Panc1 (cell line): ENCODE measurements at regions not wholly inside any gene's neighbourhood (a gene's known extent, or its start where the extent isn't known, plus 50 kb on each side); places are given as distances from the start of the nearest gene placed in this dataset.

Experiments used
- ATAC-seq: fragments of 200-7000 bp; cut with Tn5 transposase; 2 replicates; pipeline ENCODE4 v1.9.1; 2020; ENCODE audit warnings: mild to moderate bottlenecking, moderate library complexity
- BruUV-seq: library from RNA; stranded (reverse); fragments of 400-500 nt; replicated peaks from 2 replicates; lab custom pipeline; 2021; lab: Mats Ljungman, UMichigan
- CTCF ChIA-PET: fragments of 300-600 bp; sonication (Branson Sonifier 250); formaldehyde crosslinking; loops from one replicate; lab custom pipeline; 2022; ENCODE audit warnings: antibody characterized with exemption; lab: Charles Lee
- POLR2A ChIA-PET: fragments of 300-600 bp; sonication (Branson Sonifier 250); formaldehyde crosslinking; loops from one replicate; lab custom pipeline; 2022; ENCODE audit warnings: antibody characterized with exemption; lab: Charles Lee
- DNase-seq: peaks from one replicate; pipeline ENCODE4 v3.0.0-alpha.2; 2010; ENCODE audit warnings: low read depth, low spot score
- H3K27ac ChIP-seq: 2 replicates; pipeline ENCODE4 v1.5.1; 2011; ENCODE audit warnings: mild to moderate bottlenecking, low read length, inconsistent platforms
- H3K27me3 ChIP-seq: fragments of 200-500 bp; sonication (Bioruptor generic); 2 replicates; pipeline ENCODE4 v1.6.0; 2014; ENCODE audit warnings: low read length, inconsistent platforms; ENCODE audit not compliant: control insufficient read depth, insufficient read depth
- H3K36me3 ChIP-seq: fragments of 200-500 bp; sonication (Bioruptor generic); 2 replicates; pipeline ENCODE4 v1.5.1; 2014; ENCODE audit warnings: inconsistent platforms, mild to moderate bottlenecking, low read length, moderate library complexity; ENCODE audit not compliant: control insufficient read depth, insufficient read depth
- H3K4me1 ChIP-seq: 2 replicates; pipeline ENCODE4 v1.5.1; 2011; ENCODE audit warnings: inconsistent platforms, mild to moderate bottlenecking, low read length, moderate library complexity; ENCODE audit not compliant: control insufficient read depth, insufficient read depth
- H3K4me3 ChIP-seq, 2 experiments: 2 replicates each; pipeline ENCODE4 v1.5.1; 2011 to 2012; ENCODE audit warnings: low read depth in 2 of 2, low read length in 2 of 2, mild to moderate bottlenecking in 2 of 2, inconsistent platforms in 1 of 2, moderate library complexity in 1 of 2
- H3K9me3 ChIP-seq: fragments of 200-500 bp; sonication (Bioruptor generic); 2 replicates; pipeline ENCODE4 v1.5.1; 2014; ENCODE audit warnings: low read depth, mild to moderate bottlenecking, inconsistent platforms, low read length, moderate library complexity; ENCODE audit not compliant: control insufficient read depth, insufficient read depth
- POLR2AphosphoS5 ChIP-seq: IDR thresholded peaks from 2 replicates; pipeline ENCODE4 v1.6.1; 2012; ENCODE audit warnings: mild to moderate bottlenecking, low read depth, low read length, moderate library complexity
- SIN3A ChIP-seq: IDR thresholded peaks from 2 replicates; pipeline ENCODE4 v1.6.1; 2012; ENCODE audit warnings: low read depth, mild to moderate bottlenecking, low read length, moderate library complexity, borderline replicate concordance; ENCODE audit not compliant: insufficient read depth
- TCF7L2 ChIP-seq: IDR thresholded peaks from 2 replicates; pipeline ENCODE4 v1.6.1; 2011; ENCODE audit warnings: mild to moderate bottlenecking, low read depth, low read length, inconsistent platforms
- in situ Hi-C: cut with HindIII; loops from 2 replicates; pipeline ENCODE4 v1.10.0; 2016; ENCODE audit warnings: low sequenced_read_pairs, low pct_unique_long_range_greater_than_20kb
- intact Hi-C: fragments of 100-400 bp; cut with micrococcal nuclease; formaldehyde crosslinking; loops from one replicate; pipeline ENCODE4 v1.10.0; 2022; ENCODE audit not compliant: unreplicated experiment
- TF ChIP-seq, protein P1 (sequence below): fragments of 450-650 bp; IDR thresholded peaks from 2 replicates; pipeline ENCODE4 v1.5.1; 2017; ENCODE audit warnings: mild to moderate bottlenecking
- TF ChIP-seq, protein P2 (sequence below), 2 experiments: IDR thresholded peaks; 2 replicates each; pipeline ENCODE4 v1.6.1; 2011 to 2012; ENCODE audit warnings: low read depth in 2 of 2, control low read depth in 1 of 2, low read length in 1 of 2, mild to moderate bottlenecking in 1 of 2, moderate library complexity in 1 of 2; ENCODE audit not compliant: insufficient read depth in 1 of 2

DNA sequence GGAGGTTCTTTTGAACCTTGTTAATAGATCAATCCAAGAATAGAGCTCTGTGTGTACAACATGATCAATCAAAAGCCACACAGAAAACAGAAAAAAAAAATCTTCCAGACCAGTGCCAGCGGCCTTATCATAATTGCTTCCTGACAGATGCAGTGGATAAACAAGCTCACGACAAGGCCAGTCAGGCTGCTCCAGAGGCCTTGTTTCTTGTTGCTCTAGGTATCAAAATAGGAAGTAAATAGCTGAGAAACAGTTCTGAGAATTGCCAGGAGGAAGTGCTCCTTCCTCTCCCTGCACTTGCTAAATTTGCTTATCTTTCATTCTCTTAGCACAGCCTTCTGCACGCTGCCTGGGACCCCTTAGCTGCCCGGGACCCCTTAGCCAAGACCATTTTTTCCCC lies 199.0 kb upstream of the TARS1 start:
- intact Hi-C loops = no loop called here
- Histone ChIP-seq H3K9me3 (no peaks in the 10 kb centered on the region), H3K27me3 (no peaks in the 10 kb centered on the region), H3K27ac (no peak overlapping the region), H3K4me1 (no peaks in the 10 kb centered on the region), H3K36me3 (no peaks in the 10 kb centered on the region), H3K4me3 (no peak overlapping the region)
- in situ Hi-C loops = no loop called here
- ChIA-PET POLR2A (no interaction called here), CTCF (no interaction called here)
- ATAC-seq = no peak
- no TSS peak for BruUV-seq
- TF ChIP-seq SIN3A (no peak), POLR2AphosphoS5 (no peak)
- DNase-seq = no peak

DNA sequence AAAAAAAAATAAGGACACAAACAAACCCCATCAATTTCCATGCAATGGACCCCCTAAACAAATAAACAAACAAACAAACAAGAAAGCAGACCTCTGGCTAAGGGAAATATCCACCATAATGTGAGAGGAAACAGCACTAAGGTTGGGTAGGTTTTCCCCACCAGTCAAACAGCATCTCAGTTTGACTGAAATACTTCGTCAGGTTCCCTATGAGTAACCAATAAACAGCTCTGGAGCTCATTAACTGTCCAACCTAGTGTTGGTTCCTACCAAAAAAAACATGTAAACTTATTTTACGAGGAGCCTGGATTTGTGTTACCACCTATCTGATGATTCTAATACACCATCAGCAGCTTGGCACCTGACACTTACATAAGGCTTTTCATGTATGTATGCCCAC lies 198.5 kb upstream of the TARS1 start:
- in situ Hi-C loops = no loop called here
- Histone ChIP-seq H3K27me3 (no peaks in the 10 kb centered on the region), H3K36me3 (no peaks in the 10 kb centered on the region), H3K4me3 (no peak overlapping the region), H3K9me3 (no peaks in the 10 kb centered on the region), H3K27ac (no peak overlapping the region), H3K4me1 (no peaks in the 10 kb centered on the region)
- DNase-seq (no peak), ATAC-seq (no peak)
- POLR2A ChIA-PET = no interaction called here
- intact Hi-C loops = no loop called here
- CTCF ChIA-PET = no interaction called here
- TF ChIP-seq, protein P1, sequence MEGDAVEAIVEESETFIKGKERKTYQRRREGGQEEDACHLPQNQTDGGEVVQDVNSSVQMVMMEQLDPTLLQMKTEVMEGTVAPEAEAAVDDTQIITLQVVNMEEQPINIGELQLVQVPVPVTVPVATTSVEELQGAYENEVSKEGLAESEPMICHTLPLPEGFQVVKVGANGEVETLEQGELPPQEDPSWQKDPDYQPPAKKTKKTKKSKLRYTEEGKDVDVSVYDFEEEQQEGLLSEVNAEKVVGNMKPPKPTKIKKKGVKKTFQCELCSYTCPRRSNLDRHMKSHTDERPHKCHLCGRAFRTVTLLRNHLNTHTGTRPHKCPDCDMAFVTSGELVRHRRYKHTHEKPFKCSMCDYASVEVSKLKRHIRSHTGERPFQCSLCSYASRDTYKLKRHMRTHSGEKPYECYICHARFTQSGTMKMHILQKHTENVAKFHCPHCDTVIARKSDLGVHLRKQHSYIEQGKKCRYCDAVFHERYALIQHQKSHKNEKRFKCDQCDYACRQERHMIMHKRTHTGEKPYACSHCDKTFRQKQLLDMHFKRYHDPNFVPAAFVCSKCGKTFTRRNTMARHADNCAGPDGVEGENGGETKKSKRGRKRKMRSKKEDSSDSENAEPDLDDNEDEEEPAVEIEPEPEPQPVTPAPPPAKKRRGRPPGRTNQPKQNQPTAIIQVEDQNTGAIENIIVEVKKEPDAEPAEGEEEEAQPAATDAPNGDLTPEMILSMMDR = no peak
- TF ChIP-seq TCF7L2 = no peak
- TF ChIP-seq, protein P2, sequence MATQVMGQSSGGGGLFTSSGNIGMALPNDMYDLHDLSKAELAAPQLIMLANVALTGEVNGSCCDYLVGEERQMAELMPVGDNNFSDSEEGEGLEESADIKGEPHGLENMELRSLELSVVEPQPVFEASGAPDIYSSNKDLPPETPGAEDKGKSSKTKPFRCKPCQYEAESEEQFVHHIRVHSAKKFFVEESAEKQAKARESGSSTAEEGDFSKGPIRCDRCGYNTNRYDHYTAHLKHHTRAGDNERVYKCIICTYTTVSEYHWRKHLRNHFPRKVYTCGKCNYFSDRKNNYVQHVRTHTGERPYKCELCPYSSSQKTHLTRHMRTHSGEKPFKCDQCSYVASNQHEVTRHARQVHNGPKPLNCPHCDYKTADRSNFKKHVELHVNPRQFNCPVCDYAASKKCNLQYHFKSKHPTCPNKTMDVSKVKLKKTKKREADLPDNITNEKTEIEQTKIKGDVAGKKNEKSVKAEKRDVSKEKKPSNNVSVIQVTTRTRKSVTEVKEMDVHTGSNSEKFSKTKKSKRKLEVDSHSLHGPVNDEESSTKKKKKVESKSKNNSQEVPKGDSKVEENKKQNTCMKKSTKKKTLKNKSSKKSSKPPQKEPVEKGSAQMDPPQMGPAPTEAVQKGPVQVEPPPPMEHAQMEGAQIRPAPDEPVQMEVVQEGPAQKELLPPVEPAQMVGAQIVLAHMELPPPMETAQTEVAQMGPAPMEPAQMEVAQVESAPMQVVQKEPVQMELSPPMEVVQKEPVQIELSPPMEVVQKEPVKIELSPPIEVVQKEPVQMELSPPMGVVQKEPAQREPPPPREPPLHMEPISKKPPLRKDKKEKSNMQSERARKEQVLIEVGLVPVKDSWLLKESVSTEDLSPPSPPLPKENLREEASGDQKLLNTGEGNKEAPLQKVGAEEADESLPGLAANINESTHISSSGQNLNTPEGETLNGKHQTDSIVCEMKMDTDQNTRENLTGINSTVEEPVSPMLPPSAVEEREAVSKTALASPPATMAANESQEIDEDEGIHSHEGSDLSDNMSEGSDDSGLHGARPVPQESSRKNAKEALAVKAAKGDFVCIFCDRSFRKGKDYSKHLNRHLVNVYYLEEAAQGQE (IDR thresholded peaks at IDR 0.05; ENCODE audit: insufficient read depth in 1 of 2, low read depth in 2 of 2, low read length in 1 of 2) = no peak
- no peak for TF ChIP-seq POLR2AphosphoS5
- no peak for TF ChIP-seq SIN3A
- BruUV-seq = no TSS peak

DNA sequence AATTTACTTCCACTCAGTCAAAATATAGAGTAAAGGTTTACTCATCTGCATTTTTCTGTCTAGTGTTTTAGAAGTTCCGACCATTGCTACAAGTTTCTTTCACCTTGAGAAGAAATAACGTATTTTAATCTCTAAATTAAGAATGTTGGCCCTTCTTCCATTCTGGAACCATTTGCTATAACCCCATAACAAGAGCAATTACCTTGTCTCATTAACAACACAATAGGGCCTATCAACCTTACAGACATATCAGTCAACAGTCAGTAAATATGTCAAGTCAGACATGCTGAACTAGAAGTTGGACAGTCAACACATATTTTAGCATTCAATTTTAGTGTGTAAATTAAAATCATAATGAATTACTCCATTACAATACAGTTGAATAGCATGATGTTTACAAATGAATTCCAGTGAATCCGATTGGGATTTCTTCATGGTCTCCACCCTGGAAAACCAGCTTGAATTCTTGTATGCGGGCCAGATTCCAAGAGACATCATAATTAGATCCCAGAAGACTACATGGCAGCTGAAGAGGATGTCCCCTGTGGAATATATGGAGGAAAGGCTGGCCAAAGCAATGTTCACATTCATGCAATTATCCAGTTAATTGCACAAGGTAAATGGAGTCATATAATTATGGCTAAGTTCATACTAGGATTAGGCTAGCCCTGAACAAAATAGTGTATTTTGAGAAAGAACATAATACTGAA lies 196.2 kb upstream of the TARS1 start:
- Histone ChIP-seq H3K4me3 (no peak overlapping the region), H3K27me3 (no peaks in the 10 kb centered on the region), H3K36me3 (no peaks in the 10 kb centered on the region), H3K4me1 (no peaks in the 10 kb centered on the region), H3K9me3 (no peaks in the 10 kb centered on the region), H3K27ac (no peak overlapping the region)
- TF ChIP-seq TCF7L2 = no peak
- TF ChIP-seq, protein P1 = no peak
- no peak for TF ChIP-seq POLR2AphosphoS5
- TF ChIP-seq, protein P2 (IDR thresholded peaks at IDR 0.05; ENCODE audit: insufficient read depth in 1 of 2, low read depth in 2 of 2, low read length in 1 of 2) = no peak
- no peak for TF ChIP-seq SIN3A
- ChIA-PET CTCF (no interaction called here), POLR2A (no interaction called here)
- intact Hi-C loops (no loop called here), in situ Hi-C loops (no loop called here)
- ATAC-seq (no peak), DNase-seq (no peak)
- BruUV-seq = no TSS peak
